ENCODE measurements at regions not wholly inside any gene's neighbourhood (a gene's known extent, or its start where the extent isn't known, plus 50 kb on each side); places are given as distances from the start of the nearest gene placed in this dataset.
"Not testable (repeated sequence)": the region's sequence is repeated elsewhere in the genome, so short reads cannot be mapped to it uniquely, and the experiment has no call there.

DNA sequence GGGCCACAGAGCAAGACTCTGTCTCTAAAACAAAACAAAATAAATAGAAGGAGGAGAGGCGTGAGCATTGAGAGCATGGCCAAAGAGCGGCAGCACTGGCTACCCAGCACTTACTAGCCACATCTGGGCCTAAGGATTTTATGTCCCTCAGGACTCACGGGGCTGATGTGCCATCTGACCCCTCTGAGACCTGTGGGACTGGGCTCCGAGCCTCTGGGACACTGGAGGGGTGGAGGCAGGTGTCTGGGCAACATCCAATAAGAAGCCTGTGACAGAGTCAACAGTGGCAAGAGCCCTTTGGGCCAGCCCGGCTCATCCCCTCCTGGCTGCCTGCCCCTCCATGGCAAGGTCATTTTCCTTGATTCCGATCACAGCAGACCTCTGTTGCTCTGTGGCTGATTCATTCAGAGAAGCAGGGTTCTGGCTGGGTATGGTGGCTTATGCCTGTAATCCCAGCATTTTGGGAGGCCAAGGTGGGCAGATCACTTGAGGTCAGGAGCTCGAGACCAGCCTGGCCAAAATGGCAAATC lies 60.7 kb downstream of the RRM2 start:
- no peak for DNase-seq

DNA sequence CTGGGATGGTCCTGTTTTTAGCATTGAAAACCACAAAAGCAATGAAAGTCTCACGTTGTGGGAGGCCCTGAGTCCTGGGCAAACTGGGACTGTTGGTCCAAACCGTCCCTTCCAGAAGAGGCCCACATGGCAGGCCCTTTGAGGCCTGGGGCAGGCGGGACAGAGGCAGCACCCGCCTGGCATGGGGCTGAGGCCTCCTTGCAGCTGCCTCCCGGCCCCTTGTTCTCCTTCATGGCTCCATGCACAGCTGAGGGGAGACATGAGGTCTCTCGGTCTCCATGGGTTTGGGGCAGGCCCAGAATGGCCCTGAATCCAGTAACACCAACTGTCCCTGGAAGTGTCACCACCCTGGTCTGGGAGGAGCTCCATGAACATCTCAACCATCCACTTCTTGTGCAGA lies 61.9 kb downstream of the RRM2 start:
- no peak for DNase-seq

DNA sequence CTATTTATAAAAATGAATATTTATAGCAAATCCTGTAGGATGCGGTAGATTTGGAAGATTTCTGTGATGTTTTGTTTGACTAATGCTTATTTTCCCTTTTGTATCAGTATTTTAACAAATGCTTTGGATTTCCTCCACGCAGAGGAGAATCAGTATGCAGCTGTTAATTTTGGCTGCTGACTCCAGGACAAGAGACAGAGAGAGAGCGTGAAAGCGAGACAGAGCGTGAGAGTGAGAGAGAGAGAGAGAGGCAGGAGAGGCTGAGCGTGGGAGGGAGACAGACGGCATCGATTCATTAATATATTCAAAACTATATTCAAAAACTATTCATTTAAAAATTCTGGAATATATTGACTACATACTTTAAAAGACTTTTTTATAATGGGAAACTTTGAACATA lies 62.5 kb downstream of the RRM2 start:
- DNase-seq = no peak

DNA sequence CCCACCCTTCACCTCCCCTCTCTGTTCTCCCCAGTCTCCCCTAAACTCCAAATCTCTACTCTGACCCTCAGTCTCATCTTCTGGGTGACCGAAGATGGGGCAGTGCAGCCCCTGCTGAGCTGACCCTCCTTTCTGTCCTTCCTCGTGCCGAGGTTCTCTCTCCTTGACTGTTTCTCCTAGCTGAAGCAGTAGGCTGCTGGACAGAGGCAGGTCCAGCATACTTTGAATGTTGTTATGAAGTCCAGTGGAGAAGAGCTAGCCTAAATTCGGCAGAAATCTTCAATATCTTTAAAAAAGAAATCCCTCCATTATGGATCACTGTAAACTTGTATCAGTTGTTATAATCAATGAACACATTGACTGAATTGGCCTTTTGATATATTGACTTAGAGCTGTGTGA lies 63.2 kb downstream of the RRM2 start:
- no peak for DNase-seq

DNA sequence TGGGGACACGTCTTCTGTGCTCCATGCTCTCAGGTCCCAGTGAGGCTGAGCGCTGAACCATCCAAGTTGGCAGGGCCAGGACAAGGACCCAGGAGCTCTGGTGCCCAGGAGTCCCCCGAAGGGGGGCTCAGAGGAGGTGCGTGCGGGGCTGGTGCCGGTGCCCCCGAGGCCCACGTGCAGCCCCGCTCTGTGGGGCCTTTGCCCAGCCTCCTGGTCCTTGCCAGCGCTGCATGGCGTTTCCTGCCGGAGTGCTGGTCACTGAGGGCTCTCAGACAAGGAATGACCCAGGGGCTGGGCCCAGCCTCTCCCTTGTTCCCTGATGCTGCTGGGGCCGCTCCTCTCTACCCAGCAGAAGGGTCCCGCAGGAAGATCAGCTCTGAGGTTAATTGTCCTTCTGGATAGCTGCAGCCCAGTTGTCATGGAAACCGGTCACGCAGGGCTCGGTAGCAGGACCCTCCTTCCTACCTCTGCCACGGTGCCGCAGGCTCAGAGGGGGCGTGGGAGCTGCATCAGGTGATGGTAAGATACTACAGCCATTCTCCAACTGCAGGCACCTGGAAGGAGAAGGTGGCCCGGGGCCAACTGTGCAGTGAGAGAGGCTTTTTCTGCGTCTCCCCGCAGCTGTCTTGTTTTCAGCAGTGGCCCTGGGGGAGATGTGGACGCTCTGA lies 64.5 kb downstream of the RRM2 start:
- no peak for DNase-seq

DNA sequence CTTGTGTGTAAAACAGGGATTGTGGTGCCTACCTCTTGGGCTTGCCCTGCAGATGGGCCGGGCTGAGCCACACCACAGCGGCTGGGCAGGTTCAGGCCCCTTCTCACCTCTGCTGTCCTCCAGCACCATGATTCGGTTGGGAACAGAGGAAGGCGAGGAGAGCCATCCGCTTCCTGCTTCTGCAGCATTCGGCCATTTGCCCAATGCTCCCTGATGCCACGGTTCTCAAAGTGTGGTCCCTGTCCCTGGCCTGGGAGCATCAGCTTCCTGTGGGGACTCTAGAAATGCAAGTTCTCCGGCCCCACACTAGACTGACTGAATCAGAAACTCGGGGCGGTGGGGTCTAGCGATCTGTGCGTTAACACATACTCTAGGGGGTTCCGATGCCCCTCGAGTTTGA lies 65.1 kb downstream of the RRM2 start:
- DNase-seq = no peak

DNA sequence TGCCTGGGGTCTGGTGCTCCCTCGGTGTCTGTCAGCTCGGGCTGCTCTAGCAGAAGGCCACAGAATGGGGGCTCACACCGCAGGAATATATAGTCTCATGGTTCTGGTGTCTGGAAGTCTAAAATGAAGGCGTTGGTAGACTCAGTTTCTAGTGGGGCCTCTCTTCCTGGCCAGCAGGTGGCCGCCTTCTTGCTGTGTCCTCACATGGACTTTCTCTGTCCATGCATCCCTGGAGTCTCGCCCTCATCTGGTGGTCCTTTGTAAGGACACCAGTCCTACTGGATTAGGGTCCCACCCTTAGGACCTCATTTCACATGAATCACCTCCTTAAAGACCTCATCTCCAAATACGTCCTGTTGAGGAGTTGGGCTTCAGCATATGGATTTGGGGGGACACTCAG lies 65.7 kb downstream of the RRM2 start:
- no peak for DNase-seq

DNA sequence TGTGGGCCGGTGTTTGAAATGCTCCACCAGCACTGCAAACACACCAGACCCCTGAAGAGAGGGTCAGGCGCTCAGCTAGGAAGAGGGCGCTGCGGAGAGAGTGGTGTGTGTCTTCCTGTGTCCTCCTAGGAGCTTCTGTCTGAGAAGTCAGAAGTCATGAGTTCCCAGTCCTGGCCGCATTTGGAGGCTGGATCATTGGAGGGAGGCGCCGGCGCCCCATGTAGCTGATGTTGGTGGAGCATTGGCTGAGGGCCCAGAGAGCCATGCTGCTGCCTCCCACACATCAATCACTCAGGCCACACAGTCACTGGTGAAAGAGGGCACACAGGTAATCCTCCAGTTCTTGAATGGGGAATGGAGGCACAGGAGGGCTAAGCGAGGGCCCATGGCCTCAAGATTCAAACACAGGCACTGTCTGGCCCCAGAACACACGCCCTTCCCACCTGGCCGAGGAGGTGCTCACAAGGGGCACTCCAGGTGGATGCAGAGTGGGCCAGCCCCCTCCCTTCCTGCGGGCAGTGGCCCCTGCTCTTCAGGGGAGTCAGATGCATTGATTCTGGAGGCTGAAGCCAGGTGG lies 66.3 kb downstream of the RRM2 start:
- no peak for DNase-seq

DNA sequence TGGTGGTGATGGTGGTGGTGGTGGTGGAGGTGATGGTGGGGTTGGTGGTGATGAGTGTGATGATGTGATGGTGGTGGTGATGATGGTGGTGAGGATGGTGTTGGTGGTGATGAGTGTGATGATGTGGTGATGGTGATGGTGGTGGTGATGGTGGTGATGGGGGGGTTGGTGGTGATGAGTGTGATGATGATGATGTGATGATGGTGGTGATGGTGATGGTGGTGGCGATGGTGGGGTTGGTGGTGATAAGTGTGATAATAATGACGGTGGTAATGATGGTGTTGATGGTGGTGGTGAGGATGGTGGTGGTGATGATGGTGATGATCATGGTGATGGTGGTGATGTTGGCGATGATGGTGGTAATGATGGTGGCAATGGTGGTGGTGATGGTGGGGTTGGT lies 67.7 kb downstream of the RRM2 start:
- DNase-seq = no peak

DNA sequence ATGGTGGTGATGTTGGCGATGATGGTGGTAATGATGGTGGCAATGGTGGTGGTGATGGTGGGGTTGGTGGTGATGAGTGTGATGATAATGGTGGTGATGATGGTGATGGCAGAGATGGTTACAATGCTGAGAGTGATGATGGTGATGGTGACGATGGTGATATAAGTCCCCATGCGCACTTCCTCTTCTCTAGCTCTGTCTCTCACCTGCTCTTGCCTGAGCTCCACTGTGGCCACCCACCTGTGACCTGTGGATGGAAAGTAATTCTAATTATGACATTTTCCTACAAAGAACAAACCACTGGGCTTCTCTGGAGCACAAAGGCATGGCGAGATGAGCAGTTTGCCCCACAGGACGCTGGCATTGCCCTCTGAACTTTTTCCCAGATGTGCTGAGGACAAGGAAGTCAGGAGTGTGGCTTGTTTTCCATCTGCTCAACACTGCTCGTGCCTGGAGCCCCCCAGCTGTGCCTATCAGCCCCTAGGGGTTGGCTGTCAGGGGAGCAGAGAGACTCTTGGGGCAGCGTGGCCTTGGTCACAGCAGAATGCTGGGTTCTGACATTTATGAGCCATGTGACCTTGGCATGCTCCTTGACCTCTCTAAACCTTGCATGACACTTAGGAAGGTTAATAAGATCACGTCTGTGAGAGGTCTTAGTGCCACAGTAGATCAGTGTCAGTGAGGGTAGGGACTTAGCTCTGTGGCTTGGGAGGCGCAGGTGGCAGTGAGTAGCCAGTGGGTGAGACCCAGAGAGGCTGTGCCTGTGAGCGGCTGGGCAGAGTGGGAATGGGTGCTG lies 68.4 kb downstream of the RRM2 start:
- no peak for DNase-seq

DNA sequence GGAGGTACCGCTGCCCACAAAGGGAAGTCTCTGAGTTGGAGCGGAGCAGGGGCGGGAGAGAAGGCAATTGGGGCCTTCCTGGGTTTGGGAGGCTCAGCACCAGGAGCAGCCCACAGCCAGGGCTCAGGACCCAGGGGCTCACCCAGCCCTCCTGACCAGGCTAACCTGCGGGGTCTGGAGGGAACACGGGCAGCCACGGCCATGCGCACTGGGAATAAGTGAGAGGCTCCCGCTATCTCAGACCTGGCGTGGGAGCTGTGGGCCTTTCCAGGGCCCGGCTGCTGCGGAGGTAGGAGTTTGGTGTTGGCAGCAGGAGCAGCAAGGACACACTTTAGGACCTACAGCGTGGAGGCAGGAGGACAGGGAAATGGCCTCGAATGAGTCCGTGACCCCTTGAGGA lies 69.0 kb downstream of the RRM2 start:
- DNase-seq = no peak

DNA sequence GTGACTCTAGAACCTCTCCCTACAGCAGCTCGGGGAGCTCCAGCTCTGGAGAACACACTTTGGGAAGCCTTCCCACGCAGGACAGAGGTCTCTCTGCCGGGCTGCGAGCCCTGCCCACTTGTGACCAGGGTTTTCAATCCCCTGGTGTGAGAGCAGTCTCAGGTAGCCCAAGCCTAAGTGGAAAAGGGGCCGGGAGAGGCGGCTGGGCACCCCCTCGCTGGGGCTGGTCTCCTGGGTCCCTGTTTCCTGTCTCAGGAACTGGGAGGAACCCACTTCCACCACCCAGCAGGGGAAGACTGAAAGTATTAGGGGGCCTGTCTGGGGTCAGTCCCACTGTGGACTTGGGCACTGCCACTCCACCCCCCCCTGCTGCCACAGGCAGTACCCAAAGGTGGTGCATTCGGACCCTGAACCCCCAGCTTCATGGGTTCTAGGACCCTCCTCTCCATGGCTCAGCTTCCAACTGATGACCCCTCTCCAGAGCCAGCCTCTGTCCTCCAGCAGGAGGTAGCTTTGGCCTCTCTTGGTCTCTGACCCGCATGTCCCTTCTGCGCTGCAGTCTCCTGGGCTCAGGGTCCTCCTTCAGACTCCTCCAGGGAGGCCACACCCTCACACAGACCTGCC lies 70.0 kb downstream of the RRM2 start:
- no peak for DNase-seq

DNA sequence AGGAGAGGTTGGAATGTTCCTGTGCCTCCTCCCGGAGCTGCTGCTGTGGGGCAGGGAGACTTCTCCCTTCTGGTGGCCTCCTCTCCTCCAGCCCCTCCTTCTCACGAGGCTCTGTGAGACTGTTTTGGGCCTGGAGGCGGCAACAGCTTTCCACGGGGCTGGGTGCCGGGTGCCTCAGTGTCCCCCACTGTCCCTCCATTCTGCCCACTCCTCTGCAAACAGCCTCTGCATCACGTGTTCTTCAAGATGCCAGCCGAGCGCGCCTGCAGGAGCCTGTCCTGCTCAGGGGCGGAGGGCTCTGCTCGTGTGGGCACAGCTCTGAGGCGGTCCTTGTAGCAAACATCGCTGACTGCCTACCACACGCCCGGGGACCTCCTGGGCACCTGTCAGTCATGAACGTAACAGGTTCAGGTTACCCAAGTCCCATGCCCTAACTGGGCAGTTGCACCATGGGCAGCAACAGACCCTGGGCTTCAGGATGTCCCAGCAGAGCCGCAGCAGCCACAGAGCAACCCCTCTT lies 70.8 kb downstream of the RRM2 start:
- DNase-seq = no peak

DNA sequence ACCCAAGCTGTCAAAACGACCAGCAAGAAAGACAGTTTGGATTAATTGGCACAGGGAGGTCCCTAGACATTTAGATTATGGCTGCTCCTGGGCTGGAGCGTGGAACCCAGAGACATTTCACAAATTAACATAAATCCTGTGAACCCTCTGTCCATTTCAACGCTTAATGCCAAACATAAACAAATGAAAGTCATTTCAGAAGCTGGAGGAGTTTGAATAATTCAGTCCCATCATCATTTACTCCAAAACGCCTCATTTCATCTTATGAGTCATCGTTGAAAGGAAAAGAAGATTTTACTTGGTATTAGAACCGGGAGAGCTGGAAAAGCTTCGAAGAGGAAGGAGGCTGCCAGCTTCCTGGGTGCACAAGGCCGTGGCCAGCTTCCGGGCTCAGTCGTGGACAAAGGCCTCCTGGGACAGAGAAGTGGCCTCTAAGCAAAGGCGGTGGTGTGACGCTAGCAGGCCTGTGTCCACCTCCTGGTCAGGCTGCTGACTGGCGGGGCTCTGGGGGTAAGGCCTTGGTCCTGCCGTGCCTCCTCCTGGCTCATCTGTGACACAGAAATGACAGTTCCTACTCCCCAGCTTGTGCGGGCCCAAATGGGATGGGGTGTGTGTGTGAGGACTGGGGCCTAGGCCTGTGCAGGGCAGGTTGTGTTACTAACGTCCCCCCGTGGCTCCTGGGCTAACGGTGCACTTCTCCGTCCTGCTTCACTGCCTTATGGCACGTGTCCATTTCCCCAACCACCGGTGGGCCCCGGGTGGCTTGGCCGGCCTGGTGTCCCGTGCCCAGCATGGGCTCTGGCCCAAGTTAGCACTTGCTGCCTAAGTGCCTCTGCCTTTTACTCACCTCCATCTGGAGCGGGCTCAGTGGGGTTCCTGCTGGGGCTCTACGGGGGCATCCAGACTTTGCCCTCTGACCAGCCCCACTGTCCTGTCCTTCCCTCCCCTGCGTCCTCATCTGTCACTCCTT lies 71.6 kb downstream of the RRM2 start:
- no peak for DNase-seq

DNA sequence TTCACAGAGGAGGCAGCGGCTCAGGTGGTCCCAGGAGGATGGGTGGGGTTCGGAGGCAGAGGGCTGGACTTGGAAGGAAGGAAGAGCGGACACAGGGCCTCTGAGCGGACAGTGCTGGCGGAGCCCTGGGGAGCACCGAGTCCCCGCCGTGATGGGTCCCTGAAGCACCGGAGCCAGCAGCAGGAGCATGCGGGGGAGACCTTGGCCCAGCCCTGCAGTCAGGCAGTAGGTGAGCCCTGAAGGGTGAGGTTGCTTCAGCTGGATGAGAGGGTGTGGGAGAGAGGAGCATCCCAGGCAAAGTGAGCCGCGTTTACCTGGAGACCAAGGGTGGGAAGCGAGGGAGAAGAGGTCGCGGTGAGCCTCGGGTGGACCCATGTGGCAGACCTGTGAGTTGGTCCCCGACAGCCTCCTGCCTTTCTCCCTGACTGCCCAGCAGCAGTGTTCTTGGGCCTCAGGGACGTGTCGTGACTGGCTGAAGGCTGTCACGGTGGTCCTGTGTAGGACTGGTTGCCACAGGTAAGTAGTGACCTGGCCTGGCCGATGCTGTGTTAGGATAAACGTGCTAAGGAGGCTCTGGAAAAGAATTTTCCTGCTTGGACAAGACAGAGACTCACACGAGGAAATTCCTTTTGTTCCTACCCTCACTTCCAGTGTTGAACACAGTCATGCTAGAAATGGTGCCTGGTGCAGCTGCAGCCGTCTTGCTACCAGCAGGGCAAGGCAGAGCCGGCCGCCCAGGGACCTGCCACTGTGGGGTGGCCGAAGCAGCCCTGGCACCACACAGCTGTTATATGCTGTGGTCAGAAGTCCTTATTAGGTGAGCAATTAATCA lies 73.0 kb downstream of the RRM2 start:
- no peak for DNase-seq

DNA sequence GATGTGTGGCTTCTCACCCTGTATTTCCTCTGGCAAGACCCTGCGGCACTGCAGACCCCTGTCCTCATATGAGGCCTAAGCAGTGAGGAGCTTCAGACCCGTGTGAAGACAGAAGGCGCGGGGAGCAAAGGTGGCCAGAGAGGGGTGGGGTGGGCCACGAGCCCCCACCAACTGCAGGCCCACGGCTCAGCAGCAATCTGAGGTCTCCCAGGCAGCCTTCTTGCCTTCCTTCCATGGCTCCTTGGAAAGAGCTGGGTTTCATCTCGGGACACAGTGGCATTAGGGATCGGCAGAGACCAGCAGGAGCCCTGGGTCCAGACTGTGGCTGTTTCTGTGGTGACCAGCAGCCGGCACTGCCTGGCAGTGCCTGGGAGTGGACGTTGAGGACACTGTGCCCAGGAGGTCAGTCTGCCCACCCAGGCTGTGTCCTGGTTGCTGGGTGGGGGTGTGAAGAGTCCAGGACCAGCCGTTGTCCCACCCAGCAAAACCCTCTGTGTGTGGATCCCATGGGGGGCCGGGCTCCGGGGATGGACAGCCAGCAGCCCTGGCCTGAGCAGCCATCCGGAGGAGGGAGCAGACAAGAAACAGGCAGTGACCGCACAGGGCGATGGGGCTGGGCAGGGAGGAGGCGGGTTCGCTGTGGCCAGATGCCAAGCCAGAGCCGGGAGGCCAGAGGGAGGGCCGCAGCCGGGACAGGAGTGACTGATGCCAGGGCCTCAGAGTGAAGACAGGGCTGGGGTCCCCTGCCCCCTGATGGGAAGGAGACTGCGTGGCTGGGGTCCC lies 73.8 kb downstream of the RRM2 start:
- no peak for DNase-seq

DNA sequence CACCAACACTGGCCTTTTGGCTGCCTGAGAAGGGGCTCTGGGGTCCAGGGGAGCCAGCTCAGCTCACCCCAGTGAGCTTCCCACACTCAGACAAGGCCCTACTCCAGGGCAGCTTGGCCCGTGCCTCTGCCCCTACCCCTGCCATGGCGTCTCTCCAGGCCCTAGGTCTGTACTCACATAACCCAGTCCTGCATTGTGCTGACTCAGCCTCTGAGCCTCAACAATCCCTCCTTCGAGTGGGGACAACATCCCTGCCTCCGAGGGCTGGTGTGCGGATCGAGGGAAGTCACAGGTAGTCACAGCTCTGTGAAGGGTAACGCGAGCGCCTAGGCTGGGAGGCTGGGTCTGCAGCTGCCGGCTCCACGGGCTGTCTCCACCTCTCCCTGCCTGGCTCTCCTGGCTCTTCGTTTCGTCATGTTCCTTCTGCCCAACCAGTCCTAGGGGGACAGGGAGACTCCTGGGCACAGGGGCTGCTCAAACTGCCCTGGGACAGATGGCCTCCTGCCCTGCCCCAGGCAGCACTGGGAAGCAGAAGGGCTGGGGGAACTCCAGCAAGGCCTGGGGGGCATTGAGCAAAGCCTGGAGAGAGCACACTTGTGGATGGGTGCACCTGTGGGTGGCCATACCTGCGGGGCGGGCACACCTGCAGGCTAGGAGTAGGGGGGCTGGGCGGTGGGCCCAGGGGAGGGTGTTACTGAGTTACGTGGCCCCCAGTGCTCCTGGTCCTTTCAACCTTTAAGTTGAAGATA lies 74.6 kb downstream of the RRM2 start:
- no peak for DNase-seq

DNA sequence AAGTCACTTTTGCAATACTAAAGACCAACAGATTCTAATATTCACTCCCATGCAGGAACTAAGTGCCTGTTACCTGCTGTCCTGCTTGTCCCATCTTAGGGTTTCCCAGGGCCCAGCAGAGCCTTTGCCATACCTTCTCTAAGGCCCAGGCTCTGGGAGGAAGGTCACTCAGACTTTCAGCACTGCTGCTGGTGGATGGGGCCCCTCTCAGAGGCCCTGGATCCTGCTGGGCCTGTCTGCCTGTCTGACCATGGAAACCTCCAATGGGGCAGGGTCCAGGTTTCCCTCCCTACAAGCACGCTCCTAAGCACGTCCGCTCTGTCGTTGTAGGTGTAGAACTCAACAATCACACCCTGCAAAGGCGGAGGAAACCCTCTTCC lies 75.1 kb downstream of the RRM2 start:
- no peak for DNase-seq

DNA sequence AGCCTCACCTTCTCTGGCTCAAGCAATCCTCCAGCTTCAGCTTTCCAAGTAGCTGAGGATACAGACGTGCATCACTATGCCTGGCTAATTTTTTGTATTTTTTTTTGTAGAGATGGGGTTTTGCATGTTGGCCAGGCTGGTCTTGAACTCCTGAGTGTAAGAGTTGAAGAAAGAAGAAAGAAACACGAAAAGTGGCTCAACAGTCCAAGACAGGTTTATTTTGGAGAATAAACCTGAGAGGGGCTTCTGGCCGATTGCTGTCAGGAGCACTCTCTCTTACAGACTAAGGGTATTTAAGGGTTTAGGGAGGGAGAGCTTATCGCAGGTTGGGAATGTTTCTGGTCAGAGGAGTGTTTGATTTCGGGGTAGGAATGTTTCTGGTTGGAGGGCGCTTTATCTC lies 75.9 kb downstream of the RRM2 start:
- not testable (repeated sequence) for DNase-seq

DNA sequence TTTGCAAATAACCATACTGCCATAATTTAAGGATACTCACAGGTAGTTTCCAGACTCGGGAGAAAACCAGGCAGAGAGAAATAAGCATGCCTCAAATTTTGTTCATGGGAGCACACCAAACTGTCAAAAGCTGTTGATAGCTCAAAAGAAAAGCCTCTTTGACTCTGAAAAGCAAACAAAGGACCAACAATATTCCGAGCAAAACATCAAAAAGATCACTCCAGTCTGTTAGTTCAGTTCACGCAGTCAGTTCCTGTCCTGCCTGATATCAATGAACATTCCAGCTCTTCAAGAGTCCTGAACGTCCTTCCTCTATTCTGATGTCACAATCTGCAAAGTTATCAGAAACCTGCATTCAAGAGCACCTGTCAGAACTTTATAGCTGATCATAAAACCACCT lies 78.7 kb downstream of the RRM2 start:
- no peak for DNase-seq

All from activated effector memory CD4-positive, alpha-beta T cell treated with anti-CD3 and anti-CD28 coated beads, Interleukin-2, amount 50 U/mL, for 16 hours (primary cell).